ENCODE measurements at regions not wholly inside any gene's neighbourhood (a gene's known extent, or its start where the extent isn't known, plus 50 kb on each side); places are given as distances from the start of the nearest gene placed in this dataset.

DNA sequence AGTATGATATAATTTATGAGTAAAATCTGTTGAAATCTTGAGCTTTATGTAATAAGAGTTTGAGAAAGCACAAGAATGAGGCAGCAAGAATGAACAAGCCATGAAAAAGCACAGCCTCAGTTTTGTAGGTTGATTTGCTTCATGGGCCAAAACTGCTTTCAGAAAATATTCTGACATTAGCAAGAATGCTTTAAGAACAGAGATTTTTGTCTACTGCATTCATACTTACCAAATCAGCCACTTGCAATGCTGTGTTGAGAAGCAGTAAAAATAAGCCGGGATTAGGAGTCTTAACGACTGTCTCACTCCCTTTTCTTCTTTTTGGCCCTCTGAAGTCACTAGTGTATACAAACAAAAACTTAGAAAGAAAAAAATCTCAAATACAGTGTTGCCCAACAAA is 114.5 kb downstream of the POSTN start:
- TF ChIP-seq, protein P1, sequence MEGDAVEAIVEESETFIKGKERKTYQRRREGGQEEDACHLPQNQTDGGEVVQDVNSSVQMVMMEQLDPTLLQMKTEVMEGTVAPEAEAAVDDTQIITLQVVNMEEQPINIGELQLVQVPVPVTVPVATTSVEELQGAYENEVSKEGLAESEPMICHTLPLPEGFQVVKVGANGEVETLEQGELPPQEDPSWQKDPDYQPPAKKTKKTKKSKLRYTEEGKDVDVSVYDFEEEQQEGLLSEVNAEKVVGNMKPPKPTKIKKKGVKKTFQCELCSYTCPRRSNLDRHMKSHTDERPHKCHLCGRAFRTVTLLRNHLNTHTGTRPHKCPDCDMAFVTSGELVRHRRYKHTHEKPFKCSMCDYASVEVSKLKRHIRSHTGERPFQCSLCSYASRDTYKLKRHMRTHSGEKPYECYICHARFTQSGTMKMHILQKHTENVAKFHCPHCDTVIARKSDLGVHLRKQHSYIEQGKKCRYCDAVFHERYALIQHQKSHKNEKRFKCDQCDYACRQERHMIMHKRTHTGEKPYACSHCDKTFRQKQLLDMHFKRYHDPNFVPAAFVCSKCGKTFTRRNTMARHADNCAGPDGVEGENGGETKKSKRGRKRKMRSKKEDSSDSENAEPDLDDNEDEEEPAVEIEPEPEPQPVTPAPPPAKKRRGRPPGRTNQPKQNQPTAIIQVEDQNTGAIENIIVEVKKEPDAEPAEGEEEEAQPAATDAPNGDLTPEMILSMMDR (IDR thresholded peaks at IDR 0.05 in 8 of 11, conservative IDR thresholded peaks at IDR 0.05 in 3 of 11): no peak
- TF ChIP-seq POLR2AphosphoS5 (IDR thresholded peaks at IDR 0.05): no peak
- TF ChIP-seq POLR2A (IDR thresholded peaks at IDR 0.05): no peak
